ENCODE measurements at regions not wholly inside any gene's neighbourhood (a gene's known extent, or its start where the extent isn't known, plus 50 kb on each side); places are given as distances from the start of the nearest gene placed in this dataset.
A peak's percentile ranks its signal among the peaks of the same experiment; 100 is the strongest.

GRCh38 chr7:50962962-50963374 lies 180.3 kb upstream of the GRB10 start:
- DNase-seq = peak; percentile 92

- peak; percentile 29 for DNase-seq
Measured at GRCh38 chr7:50962281-50962883, 179.7 kb upstream of the GRB10 start.

DNA sequence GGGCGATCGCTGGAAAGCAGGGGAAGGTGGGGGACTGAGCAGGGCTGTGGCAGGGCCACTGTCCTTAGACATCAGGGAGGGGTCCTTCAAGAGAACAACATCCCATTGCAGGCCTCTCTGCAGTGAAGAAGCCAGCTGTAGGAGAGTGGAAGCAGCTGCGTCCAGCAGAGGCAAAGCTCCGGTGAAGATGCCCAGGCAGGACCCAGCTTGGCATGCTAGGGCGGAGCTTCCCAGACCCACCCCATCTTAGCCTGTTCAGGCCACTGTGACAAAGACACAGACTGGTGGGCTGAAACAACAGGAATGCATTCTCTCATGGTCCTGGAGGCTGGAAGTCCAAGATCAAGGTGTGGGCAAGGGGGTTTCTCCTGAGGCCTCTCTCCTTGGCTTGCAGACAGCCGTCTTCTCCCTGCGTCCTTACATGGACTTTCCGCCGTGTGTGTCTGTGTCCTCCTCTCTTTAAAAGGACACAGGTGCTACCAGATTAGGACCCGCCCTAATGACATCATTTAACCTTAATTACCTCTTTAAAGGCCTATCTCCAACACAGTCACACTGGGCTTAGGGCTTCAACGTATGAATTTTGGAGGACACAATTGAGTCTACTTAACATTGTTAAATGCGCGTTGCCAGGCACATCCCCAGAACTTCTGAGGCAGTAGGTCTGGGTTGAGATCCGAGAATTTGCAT lies 178.1 kb upstream of the GRB10 start:
- DNase-seq = no peak

DNA sequence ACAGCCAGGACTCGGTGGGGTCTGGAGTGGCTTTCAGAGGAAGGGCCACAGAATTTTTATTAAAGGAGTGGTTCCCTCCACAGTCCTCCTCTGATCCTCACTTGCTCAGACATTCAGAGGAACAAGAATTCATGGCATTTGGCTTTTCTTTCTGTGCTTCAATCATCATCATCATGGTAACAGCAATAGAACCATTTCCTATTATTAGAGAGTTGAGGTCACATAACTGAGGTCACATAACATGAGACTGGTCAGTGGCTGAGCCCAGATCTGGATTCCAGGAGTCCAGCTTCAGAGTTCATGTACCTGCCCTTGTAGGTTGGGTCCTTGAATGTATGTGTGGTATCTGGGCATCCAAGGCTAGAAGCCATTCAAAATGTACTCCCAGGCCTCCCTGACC lies 177.3 kb upstream of the GRB10 start:
- no peak for DNase-seq

DNA sequence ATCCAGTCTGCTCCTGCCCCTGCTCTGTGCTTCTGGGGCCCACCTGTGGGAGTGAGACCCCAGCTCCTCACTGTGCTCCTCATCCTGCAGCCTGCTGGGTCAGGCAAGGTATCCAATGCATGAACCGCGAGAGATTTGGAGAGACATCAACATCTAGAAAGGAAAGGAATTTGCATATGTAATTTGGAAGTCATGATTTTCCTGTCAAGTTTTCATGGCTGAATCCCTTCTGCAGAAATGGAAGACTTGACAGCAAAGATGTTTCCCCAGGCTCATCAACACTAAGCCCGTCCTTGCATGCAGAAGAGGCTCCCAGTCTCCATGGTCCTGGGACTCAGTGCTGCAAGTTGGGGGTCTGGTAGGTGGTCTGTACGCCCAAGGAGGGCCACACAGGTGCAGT lies 176.9 kb upstream of the GRB10 start:
- DNase-seq = no peak

GRCh38 chr7:50957855-50958254 lies 175.2 kb upstream of the GRB10 start:
- no peak for DNase-seq

DNA sequence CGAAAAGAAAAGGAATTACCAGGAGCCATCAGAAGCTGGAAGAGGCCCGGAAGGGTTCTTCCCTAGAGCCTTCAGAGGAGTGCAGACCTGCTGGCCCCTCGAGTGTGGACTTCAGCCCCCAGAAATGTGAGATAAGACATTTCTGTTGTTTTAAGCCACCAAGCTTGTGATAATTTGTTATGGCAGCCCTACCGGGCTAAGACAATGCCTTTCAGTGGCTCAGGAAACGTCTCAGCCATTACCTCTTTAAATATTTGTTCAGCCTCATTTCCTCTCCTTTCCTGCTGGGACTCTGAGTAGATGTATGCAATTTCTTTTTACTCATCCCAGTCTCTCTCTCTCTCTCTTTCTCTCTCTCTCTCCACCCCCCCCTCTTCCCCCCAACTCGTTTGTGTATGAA lies 174.7 kb upstream of the GRB10 start:
- no peak for DNase-seq

GRCh38 chr7:50956522-50957155 lies 173.9 kb upstream of the GRB10 start:
- DNase-seq = no peak

DNA sequence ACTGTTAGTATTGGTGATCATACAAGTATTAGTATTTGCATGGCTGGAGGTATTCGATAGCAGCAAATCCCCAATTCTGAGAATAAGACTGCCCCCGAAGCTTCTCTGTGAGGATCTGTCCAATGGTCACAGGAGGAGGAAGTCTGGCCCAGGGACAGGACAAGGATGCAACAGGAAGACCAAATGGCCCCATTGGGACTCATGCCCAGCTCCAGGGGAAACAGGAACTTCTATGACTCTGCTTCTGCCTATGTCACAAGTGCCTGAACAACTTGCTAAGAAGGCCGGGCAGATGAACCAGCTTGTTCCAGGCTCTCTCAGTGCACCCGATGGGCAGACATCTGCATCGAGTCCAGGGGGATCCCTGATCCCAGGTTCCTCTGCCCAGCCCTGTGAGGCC lies 172.0 kb upstream of the GRB10 start:
- no peak for DNase-seq

DNA sequence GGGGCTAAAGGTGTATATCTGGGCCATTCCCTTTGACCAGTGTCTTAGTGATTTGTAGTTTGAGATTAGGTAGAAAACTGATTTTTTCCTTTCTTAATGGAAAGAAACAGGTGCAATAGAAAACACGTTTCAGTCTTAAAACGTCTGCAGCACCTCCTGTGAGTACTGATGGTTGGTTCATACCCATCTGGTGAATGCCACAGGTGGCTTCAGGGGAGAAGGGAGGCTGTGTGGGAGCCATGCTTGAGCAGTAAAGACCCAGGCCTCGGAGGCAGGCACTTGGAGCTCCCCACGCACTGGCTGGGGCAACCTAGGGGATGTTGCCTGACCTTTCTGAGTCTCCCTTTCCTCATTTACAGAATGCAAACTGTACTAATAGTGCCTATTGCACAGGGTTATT lies 171.5 kb upstream of the GRB10 start:
- no peak for DNase-seq

DNA sequence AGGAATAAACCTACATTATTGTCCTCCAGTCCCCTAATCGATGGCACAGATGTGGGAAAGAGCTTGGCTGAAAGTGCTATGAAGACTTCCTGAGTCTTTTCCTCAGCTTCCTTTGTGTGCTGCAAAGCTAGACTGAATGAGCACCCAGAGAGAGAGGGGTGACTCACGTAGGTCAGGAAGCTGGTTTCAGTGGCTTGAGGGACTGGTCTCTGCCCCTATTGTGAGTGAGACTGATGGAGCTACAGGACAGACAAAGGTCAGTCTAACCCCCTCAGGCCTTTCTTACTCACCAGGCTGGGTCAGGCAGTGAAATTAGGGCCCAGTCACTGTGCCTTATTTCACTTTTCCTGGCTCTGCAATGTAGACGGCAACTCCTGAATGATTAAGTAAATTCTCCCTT lies 171.1 kb upstream of the GRB10 start:
- DNase-seq = no peak

DNA sequence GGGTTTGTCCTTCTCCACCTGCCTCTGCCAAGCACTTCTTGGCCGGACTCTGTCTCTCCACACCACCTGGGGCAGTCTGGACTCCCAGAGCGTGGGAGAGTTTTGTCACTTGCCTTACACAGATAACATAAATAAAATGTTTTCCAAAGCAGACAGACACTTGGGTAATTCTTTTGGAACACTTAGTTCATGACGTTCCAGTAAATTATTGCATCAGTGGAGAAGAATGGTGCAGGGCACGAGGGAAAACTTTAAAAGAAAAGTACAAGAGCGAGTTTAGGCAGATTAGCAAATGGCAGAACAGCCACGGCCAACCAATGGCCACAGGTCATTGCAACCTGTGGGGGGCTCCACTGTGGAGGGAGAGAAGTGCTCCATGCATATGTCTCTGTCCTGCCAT lies 170.6 kb upstream of the GRB10 start:
- DNase-seq = no peak

- no peak for DNase-seq
Measured at GRCh38 chr7:50952544-50952943, 169.8 kb upstream of the GRB10 start.

GRCh38 chr7:50952120-50952519 lies 169.4 kb upstream of the GRB10 start:
- DNase-seq = no peak

DNA sequence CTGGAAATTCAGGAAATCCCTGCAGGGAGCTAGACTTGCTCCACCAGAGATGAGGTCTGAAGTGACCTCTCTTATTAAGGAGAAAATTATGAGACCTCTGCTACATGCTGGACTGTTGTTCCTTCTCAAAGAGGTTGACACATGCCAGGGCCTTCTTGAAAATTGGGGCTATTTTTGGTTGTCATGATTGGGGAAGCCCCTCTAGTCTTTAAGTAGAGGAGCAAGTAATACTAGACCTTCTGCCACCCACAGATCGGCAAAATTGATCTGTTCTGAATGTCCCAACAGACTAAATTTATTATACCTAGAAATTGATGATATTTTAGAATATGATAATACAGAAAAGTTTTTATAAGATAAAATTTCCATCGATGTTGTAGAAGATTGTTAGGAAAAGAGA lies 160.8 kb upstream of the GRB10 start:
- no peak for DNase-seq

- DNase-seq = no peak
Measured at GRCh38 chr7:50941525-50941924, 158.8 kb upstream of the GRB10 start.

DNA sequence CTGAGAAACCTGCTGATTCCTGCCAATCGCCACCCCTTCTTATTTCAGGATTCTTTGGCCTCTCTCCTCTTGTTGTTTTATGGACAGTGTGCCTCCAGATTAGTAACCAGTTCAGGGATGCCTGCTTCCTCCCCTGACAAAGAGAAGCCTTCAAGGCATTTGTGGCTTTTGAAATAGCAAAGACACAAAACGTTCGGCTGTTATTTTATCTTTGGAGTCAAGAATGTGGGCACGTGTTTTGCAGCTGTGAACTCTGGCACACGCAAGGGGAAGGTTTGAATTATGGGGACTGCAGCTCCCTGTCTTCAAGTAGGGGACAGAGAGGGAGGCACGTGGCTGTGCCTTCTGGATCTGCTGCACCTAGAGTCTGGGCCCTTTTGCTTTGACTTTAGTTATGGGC lies 157.9 kb upstream of the GRB10 start:
- DNase-seq = no peak

DNA sequence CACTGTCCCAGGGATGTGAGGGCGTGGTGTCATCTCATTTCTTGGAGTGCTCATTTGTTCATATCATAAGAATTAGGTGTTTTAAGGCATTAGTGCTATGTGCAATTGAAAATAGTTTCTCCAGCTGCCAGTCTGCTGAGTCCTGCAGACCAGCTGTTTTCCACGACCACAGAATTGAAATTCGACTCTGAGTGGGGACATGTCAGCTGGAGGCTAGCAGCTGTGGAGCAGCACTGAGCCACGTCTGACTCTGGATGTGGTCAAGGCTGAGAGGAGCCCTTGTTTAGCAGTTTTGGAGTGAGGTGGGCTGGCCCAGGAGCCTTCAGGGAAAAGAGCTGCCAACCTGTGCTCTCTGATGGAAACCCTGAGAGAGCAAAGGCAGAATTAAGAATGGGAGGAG lies 156.3 kb upstream of the GRB10 start:
- peak; percentile 72 for DNase-seq

DNA sequence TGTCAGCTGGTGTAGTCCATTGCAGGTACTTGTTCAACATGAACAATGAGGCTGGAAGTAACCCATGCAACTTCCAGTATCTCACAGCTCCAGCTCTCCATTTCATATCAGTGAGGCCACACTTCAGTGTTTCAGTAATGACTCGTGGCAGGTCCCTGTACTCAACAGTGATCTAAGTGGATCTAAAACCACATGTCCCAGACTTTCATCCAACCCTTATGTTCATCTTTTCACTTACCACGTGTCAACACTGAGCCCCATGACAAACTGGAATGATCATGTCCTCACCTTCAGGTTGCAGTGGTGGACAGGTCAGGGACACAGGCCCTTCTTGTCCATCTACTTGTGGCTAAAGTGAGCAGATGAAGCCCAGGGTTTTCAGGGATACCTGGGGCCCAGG lies 155.0 kb upstream of the GRB10 start:
- no peak for DNase-seq

DNA sequence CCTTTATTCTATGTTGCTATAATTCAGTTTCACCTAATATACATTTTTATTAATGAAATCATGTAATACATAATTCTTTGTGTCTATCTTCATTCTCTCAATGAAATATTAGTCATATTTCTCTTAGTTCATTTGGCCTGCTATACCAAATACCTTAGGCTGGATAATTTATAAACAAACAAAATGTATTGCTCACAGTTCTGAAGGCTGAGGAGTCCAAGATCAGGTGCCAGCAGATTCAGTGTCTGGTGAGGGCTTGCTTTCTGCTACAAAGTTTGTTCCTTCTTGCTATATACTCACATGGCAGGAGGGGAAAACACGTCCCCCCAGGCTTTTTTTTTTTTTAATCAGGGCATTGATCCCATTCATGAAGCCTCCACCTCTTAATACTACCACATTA lies 143.4 kb upstream of the GRB10 start:
- DNase-seq = no peak

DNA sequence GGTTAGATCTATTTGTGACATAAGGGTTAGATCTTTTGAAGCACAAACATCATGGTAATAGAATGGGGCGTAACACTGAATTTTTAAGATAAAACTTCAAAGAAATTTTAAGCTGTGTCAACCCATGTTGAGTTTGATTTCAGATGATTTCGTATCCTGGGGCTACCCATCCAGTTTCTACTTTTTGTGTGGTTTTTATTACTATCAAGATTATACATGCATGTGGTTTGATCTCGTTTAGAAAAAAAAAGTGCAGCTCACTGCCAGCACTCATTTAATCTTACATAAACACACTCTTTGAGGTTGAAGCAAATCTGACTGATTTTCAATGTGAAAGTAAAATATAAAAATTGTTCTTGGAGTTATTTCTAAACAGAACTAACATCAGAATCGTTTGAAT lies 140.8 kb upstream of the GRB10 start:
- no peak for DNase-seq

- DNase-seq = peak; percentile 11
Measured at GRCh38 chr7:50921114-50921813, 138.6 kb upstream of the GRB10 start.

DNA sequence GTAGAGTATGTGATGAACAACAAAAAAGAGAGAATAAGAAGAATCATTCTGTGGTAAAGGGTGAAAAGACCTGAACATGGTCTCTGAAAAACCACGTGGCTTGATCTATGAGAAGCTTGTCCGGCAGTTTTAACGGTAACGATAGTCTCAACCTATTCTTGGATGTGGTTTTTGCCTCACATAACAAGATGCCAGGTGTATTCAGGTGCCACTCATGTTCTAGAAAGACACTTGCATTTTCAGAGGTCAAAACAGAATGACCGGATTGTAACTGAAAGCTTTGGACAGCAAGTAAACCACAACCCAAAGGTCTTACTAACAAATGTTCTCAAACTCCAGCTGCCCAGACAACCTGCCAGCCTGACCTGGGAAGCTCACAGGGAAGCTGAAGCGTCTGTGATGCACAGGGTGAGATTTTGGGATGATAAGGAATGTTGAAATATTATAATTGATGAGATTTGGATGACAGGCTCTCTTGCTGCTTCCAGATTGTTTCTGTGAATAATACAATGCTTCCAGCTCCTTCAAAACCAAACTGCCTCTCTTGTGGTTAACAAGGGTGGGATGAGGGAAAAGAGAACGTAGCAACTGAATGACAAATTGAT lies 137.4 kb upstream of the GRB10 start:
- DNase-seq = no peak

GRCh38 chr7:50915621-50916020 lies 132.9 kb upstream of the GRB10 start:
- no peak for DNase-seq
